GM19468 (cell line): ENCODE measurements at regions not wholly inside any gene's neighbourhood (a gene's known extent, or its start where the extent isn't known, plus 50 kb on each side); places are given as distances from the start of the nearest gene placed in this dataset.
"Not testable (repeated sequence)": the region's sequence is repeated elsewhere in the genome, so short reads cannot be mapped to it uniquely, and the experiment has no call there.

ENCODE experiments used
- ATAC-seq: cut with Tn5 transposase; IDR thresholded peaks from one replicate; pipeline ENCODE4 v1.9.1; 2021; ENCODE audit warnings: mild to moderate bottlenecking, moderate library complexity, moderate number of reproducible peaks; ENCODE audit not compliant: unreplicated experiment; ENCODE audit errors: extremely low read depth

- ATAC-seq = no peak
These were observed 50.7 kb upstream of the TNFSF4 start for GRCh38 chr1:173257805-173258204.

DNA sequence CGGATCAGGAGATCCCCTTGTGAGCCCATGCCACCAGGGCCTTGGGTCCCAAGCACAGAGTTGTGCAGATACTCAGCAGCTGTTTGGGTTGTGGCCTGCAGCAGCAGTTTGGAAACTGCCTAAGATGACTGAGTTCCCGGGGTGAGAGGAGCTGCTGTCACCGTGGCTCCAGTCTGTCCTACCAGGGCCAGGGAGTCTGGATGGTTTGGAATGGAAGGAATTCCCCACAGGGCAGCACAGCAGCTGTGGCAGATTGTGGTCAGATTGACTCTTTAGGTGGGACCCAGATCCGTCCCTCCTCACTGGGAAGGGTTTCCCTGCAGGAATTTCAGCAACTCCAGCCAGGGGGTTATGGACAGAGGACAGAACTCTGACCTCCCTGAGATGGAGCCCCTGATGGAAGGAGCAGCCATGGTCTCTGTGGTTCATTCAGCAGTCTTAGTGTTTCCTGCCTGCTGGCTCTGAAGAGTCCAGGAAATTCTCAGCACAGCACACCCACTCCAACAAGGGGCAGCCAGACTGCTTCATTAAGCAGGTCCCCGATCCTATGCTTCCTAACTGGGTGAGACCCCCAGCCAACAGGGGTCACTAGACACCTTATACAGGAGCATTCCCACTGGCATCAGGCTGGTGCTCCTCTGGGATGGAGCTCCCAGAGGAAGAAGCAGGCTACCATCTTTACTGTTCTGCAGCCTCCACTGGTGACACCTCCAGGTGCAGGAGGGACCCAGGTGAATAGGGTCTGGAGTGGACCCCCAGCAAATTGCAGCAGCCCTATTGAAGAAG is 51.5 kb upstream of the TNFSF4 start:
- ATAC-seq = no peak

- ATAC-seq = not testable (repeated sequence)
These were observed 53.2 kb upstream of the TNFSF4 start for GRCh38 chr1:173260329-173260728.

DNA sequence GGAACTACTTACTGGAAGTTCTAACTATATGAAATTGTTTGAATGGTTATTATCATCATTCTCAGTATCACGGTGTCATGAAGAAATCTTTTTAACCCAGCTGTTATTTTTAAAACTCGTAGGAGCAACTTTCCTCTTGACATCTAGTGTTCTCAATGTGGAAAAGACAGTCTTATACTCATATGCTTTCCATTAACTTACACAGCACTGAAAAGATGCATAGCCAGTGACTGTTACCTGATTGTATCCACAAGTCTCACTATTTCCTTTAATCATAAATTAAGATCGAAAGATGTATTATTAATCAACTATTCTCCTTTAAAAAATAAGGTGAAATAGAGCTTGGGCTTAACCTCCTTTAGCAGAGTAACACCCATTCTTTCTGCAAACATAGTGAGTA is 59.7 kb upstream of the TNFSF4 start:
- ATAC-seq = no peak

- no peak for ATAC-seq
These were observed 60.4 kb upstream of the TNFSF4 start for GRCh38 chr1:173267453-173267945.

DNA sequence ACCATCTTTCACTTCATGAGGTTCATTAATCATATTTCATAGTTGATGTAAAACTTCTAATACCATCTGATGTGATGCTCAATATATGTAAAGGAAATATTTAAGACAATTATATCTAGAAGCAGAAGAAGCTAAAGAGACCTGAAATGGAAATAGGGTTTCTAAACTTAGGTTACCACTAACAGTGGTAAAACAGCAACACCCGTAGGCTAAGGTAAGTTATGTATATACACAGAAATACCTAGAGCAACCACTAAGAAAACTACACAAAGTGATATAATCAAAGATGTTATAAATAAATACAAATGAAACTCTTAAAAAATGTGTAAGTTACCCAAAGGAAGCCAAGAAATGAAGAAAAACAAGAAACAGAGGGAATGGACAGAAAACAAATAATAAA is 61.1 kb upstream of the TNFSF4 start:
- no peak for ATAC-seq

DNA sequence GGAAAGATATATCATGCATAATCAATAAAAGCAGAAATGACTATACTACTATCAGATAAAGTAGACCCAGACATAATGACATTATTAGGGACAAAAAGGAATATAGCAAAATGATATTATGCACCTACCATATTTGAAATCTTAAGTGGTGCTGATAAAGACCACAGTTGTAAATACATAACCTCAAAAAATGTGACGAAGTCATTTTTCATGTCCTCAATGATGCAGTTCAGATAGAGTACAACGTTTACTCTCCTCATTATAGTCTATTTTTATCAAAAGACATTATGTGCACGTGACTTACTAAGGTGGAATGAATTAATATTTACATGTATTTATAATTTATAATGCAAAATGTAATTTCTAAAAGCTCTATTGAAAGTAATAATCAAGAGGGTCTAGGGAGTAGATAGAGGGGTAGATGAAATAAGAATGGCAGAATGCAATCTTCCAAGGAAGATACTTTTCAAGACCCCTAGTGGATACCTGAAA is 61.7 kb upstream of the TNFSF4 start:
- ATAC-seq = no peak

- no peak for ATAC-seq
These were observed 62.5 kb upstream of the TNFSF4 start for GRCh38 chr1:173269490-173270230.

GRCh38 chr1:173270243-173270642 is 63.1 kb upstream of the TNFSF4 start:
- ATAC-seq = no peak

DNA sequence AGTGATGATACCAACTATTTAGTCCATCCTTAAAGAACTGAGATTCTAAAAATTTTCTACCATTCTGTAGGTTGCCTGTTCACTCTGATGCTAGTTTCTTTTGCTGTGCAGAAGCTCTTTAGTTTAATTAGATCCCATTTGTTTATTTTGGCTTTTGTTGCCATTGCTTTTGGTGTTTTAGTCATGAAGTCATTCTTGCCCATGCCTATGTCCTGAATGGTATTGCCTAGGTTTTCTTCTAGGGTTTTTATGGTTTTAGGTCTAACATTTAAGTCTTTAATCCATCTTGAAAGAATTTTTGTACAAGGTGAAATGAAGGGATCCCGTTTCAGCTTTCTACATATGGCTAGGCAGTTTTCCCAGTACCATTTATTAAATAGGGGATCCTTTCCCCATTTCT is 63.9 kb upstream of the TNFSF4 start:
- not testable (repeated sequence) for ATAC-seq

DNA sequence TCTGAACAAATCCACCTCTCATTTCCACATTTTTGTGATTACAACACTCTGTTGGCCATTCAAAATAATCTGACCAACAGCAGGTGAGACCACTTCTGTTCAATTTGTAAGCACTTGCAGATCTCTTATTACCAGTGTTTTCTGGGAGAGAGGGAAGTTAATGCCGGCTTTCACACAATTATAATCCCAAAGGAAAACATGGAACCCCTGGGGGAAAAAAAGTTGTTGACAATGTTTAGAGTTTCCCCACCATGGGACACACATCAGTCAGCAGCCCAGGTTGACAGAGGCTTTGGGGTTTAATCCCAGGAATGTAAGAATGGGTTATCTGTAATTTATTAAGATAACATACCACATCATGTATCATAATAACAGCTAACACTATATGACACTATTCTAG is 68.4 kb upstream of the TNFSF4 start:
- no peak for ATAC-seq

- ATAC-seq = peak; percentile 84
These were observed 70.0 kb upstream of the TNFSF4 start for GRCh38 chr1:173276922-173277800.

DNA sequence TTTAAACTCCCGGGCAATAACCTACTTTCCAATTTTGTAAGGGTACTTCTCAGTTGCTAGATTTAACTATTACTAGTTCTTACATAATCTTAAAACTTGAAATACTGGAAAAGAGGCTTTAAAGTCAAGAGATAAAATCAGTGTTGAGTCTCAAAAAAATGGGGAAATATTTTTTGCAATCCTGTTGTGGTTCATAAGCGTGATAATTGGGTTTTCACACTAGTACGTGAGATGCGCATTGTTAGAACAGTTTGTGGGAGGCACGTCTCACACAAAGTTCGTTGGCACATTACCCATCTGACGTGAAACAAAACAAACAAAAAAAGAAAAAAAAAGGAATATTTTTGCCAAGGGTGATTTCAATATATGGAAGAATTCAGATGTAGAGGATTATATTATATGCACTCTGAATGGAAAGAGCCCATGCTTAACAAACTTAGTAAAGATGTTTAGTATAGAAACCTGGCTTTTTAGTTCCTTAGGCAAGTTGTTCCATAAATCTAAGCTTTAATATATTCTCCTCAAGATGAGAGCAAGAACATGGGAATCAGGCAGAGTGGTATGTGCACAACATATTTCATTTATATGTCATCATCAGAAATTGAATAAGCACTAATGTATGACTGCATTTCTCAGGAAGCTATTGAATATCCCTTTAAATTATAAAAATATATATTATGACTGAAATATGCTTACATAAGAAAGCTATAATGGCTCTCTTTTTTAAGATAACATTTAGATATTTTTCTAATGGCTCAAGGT is 73.9 kb upstream of the TNFSF4 start:
- ATAC-seq = no peak

GRCh38 chr1:173285048-173285447 is 77.9 kb upstream of the TNFSF4 start:
- ATAC-seq = no peak

- no peak for ATAC-seq
These were observed 80.7 kb upstream of the TNFSF4 start for GRCh38 chr1:173287785-173288184.

DNA sequence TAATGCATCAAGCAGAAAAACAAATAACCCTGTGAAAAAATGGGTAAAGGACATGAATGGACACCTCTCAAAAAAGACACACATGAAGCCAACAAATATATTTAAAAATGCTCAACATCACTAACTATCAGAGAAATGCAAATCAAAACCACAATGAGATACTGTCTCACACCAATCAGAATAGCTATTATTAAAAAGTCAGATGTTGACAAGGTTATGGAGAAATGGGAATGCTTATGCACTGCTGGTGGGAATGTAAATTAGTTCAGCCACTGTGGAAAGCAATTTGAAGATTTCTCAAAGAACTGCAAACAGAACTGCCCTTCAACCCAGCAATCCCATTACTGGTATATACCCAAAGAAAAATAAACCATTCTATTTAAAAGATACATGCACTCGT is 86.6 kb upstream of the TNFSF4 start:
- no peak for ATAC-seq

GRCh38 chr1:173294843-173295242 is 87.7 kb upstream of the TNFSF4 start:
- no peak for ATAC-seq

DNA sequence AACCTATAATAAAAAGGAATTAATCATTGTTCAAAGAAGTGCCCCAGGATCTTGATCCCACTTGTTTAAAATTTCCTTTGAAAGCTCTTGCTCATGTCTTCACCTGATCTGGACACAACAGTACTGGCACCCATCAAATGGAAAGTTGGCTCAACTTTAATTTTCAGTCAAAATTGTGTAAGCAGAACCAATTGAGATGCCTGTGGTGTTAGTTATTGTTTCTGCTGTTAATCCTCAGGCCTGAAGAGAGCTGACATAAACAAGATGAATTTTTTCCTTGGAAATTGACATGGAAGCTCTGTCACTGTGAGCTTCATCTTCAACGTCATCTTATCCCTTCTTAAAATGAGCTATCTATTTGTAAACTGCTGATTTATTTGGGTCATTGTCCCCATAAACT is 88.3 kb upstream of the TNFSF4 start:
- ATAC-seq = no peak

- ATAC-seq = no peak
These were observed 88.9 kb upstream of the TNFSF4 start for GRCh38 chr1:173295995-173296394.
